Occipital lobe (tissue), 1 donor: ENCODE measurements at regions not wholly inside any gene's neighbourhood (a gene's known extent, or its start where the extent isn't known, plus 50 kb on each side); places are given as distances from the start of the nearest gene placed in this dataset.

Source experiments
- DNase-seq: peaks from one replicate; lab custom pipeline; 2025; lab: John Stamatoyannopoulos, UW

DNA sequence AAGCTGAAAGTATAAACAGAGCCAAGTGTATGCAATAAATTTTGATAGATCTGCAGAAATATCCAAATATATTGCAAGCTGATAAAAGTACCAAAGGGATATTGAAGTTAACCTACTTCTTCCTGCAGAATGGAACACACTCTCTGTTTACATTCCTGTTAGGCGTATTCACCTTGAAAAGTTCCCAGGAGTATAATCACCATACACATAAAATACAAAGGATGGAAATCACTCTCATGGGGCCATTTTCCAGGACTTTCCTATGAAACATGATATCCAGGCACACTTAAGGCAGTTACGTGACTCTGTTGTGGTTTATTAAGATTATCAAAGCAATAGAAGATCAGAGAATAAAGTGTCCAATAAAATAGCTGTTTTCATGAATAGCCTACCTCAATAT is 1142.3 kb downstream of the NLGN4X start:
- no peak for DNase-seq

DNA sequence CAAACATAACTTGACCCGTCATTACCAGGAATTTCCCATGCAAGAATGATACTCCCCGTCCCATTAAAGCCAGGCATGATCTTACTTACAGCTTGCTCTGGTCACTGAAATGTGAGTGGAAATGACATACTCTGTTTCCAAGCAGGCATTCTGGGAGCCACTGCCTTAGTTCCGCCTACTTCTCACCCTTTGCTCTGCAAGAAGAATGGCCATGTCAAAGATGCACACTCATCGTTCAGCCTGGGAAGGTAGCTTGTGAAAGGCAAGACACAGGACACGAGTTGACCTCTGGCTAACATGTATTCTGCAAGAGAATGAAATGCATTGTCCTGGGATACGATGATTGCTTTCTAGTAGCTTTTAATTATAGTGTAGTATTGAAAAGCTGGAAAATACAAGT is 1144.4 kb downstream of the NLGN4X start:
- DNase-seq = no peak

DNA sequence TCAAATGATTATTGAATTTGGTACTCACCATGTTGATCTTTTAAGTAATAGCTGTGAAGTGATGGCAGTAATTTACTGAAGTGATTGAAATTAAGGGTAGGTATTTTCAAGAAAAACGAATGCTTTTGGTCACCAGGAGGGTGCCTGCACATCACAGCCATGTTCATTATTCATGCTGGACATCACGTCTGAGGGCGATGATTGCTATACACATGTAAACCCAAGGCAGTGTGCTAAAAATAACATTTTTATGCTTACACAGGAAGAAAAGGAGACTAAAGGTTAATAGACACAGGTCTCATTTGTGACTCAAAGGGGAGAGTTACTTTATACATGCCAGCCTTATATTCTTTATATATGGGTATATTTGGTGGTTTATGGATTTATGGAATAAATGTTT is 1146.0 kb downstream of the NLGN4X start:
- no peak for DNase-seq

DNA sequence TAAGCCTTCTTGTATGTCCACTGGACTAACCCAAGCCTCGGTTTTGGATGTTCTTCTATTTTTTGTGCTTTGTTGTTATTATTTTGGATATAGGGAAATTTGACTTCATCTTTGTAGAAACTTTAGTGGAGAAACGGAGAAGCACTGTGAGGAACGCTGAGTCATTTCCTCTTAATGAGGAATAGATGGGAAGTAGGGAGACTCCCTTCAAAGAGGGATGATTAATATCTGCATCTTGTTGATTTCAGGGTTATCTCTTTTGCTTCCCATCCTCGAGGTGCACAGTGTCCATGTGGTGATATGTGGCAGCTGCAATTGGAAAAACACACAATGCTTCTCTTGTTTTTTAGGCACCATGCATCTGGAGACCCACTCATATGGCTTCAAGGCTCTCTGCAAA is 1147.9 kb downstream of the NLGN4X start:
- DNase-seq = no peak

DNA sequence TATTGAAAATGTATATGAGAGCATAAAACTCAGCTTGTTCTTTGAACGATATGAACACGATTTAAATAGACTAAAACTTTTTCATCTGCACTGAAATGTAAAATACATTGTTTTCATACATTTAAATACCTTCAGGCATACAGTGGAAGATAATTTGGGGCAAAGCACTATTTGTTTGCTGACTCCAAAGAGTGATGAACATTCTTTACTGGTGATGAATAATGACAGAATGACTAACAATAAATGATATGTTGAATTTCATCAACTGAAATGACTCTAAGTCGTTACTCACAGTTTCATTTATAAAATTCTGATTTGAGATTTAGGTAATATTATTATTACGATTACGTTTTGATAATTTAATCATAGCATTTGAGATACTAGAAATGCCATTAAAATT is 1160.1 kb downstream of the NLGN4X start:
- DNase-seq = no peak

DNA sequence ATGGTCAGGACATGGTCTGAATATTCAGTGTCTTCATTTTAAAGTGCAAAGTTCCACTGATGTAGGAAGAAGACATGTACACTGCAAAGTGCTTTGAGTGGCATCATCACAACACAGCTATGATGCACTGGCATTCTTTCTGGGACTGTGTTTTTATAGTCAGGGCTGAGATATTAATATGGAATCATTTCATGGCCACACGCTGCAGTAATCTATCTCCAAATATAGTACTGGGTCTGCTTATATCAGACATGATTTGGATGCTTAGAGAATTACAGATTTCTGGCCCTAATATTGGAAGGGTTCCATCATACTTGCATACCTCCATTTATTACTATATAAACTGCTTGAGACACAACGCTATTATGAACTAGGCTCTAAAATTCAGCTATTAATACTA is 1170.9 kb downstream of the NLGN4X start:
- DNase-seq = no peak

DNA sequence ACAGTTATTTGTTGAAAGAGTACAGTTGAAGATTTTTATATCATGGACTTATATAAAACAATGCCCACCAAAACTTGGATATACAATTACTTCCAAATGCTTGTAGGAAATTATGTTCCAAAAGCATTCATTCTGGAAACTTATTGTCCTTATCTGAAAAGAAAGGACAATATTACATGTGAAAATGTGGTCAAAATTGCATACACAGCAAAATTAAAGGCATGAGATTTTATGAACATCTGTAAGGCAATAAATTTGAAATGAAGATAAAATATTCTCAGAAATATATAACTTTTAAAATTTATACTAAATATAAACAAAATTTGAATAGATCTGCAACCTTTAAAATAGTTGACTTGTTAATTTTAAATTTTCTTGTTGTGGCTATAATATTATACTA is 1173.8 kb downstream of the NLGN4X start:
- no peak for DNase-seq

DNA sequence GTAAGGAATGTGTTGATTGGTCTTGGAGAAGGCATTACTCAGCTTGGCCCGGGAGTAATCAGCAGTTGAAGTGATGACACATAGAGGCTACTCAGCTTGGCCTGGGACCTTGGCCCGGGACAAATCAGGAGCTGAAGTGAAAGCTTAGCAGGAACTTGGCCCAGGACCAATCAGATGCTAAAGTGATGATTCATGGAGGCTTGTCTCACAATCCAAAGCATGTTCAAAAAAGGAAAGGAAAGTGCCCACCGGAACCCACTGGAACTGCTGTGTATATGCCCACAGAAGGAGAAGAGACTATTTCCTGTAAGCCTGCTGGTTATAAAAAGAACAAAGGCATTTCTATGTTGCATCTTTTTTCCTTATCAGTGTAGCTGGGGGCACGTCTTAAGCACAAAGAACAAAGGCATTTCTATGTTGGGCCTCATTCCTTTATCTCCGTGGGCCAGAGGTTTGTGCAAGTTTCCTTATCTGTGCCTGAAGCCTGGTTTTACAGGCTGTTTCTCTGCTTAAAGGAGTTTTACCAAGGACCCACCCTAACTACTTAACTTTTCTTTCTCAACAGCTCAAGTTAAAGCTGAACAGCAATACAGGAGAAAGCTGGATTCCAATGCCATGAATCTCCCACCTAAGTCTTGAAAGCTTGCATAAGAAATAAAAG is 1176.7 kb downstream of the NLGN4X start:
- DNase-seq = no peak

DNA sequence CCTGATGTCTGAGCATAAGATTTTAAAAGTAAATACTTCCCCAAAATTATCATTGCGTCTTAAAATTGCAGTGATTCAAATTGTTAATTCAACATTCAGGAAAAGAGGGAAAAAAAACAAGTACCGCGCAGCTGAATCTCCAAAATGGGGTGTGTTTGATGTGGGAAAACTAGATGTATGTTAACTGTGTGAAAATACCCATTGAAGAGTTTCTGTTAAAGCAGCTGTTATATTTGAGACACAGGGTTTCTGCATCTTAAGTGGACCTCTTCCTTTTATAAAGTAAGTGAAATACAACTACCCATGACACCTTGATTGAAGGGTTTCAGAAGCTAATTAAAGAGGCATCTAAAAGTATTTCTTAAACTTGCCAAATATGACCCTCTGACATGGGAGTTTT is 1186.1 kb downstream of the NLGN4X start:
- no peak for DNase-seq

DNA sequence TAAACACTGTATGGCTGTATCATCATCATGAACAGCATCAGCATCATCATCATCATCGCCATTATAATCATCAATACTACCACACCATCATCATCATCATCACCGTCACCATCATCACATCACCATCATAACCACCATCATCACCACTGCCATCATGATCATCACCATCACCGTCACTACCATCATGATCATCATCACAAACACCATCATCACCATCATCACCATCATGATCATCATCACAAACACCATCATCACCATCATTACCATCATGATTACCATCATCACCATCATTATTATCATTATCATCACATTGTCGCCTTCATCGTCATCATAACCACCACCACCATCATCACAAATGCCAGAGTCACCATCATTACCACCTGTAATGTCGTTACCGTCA is 1196.9 kb downstream of the NLGN4X start:
- no peak for DNase-seq

DNA sequence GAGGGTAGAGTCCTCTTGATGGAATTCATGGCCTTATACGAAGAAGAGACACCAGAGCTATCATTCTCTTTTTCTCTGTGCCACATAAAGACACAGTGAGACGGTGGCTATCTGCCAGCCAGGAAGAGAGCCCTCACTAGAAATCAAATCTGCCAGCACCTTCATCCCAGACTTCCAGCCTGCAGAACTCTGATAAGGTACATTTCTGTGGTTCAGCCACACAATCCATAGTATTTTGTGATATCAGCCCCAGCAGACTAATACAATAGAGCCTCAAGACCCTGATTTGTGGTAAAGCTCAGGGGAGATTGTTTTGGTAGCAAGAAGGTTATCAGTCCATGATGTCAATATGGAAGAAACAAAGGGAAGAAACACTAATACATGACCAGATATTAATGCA is 1213.2 kb downstream of the NLGN4X start:
- no peak for DNase-seq

DNA sequence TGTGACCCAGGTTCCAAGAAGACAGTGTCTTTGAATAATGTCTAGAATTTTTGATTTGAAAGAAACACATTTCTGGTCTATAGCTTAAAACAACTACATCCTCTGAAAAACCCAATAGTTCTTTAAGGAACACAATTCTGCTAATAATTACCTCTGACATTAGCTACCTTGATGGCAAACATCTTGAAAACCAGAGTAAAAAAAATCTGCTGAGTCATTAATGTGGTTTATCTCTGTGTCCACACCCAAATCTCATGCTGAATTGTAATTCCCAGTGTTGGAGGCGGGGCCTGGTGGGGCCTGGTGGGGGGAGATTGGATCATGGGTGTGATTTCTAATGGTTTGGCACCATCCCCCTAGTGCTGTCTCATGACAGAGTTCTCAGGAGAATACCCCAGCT is 1233.8 kb downstream of the NLGN4X start:
- DNase-seq = no peak

DNA sequence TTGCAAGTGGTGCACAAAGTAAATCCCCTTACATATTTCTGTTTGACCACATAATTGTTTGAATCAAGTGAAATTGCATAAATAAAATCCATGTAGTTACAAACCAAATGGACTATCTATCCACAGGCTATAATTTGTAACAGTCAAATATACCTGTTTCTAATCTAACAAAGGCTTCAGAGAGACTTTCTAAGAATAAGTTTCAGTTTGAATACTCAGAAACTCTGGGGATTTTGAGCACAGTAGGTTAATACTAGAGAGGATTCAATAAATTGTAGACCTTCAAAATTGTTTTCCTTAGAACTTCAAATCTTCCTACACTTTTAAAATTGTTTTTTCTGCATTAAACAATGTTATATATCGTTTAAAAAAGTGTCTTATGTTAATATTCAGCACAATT is 1250.1 kb downstream of the NLGN4X start:
- DNase-seq = no peak

DNA sequence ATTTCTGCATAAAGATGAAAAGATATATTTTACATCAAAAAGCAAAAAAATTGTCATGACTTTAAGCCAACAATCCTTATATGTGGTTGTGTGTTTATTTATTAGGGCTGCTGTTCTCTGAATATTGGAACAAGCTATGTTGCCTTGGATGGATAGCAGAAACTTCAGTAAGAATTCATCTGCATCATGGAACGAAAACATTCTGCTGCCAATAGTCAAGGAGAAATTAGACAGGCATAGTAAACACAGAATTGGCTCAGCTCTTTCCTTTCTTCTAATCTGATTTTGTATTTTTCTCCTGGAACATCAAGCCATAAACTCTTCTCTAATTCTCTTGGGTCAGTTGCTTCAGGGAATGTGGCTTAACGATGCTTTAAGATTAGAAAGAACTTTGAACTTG is 1257.0 kb downstream of the NLGN4X start:
- no peak for DNase-seq

DNA sequence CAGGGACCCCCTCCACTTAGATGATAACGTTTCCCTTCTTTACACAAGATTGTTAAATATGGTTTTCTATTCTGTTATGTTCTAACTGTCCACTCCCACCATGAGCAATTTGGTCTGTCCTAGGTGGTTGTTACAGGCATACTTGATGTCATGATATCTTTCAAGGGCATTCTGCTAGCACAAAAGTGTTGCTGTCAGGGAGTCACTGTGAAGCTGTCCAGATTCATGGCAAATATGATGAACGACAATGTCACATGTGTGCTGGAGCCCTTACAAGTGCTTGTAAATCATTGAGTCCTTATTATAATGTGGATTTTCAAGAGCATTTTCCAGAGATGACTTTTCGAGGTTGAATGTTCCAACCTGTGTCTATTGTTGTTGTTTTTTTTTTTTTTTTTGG is 1250.7 kb upstream of the PRKX start:
- no peak for DNase-seq

DNA sequence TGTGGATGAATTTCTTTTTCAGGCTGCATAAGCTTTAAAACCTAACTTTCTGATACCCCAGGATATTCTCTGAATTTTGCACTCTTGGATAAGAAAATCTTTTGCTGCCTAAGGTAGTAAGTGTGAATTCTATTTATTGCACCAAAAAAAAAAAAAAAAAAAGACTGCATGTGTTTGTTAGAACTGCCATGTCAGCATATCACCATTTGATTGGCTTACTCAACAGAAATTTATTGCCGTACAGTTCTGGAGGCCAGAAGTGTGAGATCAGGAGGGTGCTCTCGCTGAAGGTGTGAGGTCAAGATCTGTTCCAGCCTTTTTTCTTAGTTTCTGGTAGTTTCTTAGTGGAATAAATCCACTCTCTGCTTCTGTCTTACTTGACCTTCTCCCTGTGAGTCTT is 1250.0 kb upstream of the PRKX start:
- DNase-seq = no peak

DNA sequence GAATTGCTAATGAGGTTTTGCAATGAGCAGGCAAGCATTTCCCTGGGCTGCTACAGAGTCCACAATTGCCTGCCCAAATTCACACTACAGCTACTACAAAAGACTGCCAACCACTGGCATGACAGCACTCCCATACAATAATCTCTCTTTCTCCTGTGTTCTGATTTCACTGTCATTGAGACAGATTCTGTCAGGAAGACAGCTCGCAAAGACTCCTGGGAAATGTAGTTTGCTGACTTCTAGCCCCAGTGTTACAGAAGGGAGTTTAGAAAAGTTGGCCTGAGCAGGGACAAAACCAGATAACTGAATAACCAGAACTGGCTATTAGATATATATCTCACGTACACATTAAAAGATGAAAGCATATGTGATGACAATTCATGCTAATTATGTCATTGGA is 1231.3 kb upstream of the PRKX start:
- DNase-seq = no peak

DNA sequence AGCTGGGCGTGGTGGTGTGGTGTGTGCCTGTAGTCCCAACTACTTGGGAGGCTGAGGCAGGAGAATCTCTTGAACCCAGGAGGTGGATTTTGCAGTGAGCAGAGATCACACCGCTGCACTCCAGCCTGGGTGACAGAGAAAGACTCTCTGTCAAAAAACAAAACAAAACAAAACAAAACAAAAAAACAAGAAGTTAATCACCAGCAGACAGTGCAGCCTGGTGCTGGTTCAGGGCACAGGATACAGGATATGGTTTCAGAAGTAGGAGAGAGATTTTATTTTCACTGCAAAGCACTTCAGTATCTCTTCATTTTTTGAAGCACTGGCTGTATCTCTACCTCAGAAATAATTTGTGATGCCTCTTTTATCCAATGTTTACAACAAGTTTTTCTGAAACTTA is 1222.9 kb upstream of the PRKX start:
- DNase-seq = no peak

DNA sequence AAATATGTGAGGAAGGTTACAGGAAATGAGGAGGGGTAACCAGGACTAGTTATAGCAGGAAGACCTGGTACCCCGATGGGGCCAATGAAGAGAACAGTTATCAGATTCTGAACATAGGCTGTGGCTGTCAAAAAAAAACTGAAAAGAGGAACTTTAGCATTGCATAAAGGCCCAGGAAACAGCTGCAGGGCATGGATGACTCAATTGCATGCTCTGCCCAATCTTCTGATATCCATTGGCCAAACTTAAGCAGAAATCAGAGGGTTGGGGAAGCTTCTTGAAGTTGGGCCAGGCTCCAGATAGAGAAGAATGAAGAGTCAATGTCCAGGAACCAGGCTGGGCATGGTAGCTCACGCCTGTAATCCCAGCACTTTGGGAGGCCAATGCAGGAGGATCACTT is 1222.4 kb upstream of the PRKX start:
- no peak for DNase-seq

DNA sequence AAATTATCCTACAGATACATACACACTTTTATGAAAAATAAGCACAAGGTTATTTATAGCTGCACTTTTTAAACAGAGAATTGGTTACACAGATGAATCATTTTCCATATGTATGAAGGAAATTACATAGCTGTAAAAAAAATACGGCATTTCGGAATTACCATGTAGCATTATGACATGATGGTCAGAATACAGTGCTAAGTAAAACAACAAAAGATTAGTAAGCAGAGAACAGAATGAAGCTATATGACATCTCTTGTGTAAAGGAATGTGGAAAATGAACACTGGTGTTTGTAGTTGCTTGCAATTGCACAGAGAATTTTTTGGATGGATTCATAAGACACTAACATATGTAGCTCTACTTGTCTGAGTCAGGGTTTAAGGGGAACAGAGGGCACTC is 1222.0 kb upstream of the PRKX start:
- no peak for DNase-seq

DNA sequence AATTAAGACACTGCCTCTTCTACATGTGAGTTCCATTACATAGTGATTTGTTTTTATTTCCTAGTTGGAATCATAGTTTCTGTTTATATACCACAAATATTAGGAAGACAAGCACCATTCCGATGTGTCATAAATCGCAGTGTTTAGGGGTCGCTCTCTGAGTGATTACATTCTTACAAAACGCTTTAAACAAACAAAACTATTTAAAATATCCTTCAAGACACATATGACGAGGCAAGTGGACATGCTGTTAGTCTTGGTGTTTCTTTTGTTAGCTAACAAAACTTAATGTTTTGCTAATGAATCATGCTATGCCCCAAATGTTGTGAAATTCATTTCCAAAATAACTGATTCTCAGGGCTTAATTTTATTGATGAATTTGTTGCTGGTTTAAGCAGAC is 1219.3 kb upstream of the PRKX start:
- DNase-seq = no peak

DNA sequence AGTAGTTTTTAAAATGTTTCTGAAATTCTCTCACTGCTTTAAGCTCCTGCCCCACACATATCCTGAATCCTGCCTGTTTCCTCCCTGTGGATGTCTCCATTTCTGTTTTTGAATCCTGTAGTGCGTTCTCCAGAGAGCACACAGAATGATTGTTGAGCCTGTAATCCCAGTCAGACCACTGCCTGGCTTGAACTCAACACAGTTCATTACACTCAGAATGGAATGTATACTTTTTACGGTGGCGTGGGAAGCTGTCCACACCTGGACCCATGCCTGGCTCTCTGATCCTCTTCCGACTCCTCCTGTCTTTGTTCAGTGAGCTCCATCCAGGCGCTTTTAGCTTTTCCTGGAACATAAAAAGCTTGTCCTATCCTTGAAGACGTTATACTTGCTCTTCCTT is 1217.0 kb upstream of the PRKX start:
- DNase-seq = no peak

DNA sequence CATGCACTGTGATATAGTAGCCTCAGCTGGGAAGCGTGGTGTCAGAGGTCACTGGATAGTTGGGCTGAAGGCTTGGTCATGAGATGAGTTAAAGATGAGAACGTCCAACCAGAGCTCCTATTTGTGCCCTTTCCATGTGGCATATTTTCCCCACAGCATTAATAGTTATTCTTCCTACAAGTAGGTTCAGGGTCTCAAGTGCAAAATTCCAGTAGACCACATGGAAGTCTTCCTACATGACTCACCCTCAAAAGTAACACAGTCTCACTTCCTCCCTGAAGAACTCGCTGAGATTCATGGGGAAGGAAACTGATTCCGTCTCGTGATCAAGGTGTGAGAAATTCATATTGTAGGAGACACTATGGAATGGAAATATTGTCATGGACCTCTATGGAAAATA is 1212.5 kb upstream of the PRKX start:
- no peak for DNase-seq

DNA sequence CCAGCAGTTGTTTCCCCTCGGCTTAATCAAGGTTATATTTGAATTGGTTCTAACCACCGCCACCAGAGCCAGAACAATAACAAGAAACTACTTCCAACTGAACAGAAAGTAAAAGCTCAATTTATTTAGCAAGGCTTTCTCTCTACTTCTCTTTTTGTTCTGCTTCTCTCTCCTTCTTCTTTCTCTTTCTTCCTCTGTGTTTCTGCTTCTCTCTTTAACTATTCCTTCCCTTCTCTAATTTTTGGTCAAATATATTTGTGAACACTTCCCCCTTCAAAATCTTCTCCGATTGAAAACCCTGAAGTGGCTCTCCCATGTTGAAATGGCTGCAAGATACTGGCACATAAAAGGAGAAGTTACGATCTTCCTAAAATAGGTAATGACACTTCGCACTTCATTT is 1195.9 kb upstream of the PRKX start:
- DNase-seq = no peak
